GM21526 (cell line): ENCODE measurements at regions not wholly inside any gene's neighbourhood (a gene's known extent, or its start where the extent isn't known, plus 50 kb on each side); places are given as distances from the start of the nearest gene placed in this dataset.
"Not testable (repeated sequence)": the region's sequence is repeated elsewhere in the genome, so short reads cannot be mapped to it uniquely, and the experiment has no call there.

Experiments used
- ATAC-seq: cut with Tn5 transposase; IDR thresholded peaks from one replicate; pipeline ENCODE4 v1.9.1; 2021; ENCODE audit warnings: moderate library complexity; ENCODE audit not compliant: unreplicated experiment, low FRiP score

DNA sequence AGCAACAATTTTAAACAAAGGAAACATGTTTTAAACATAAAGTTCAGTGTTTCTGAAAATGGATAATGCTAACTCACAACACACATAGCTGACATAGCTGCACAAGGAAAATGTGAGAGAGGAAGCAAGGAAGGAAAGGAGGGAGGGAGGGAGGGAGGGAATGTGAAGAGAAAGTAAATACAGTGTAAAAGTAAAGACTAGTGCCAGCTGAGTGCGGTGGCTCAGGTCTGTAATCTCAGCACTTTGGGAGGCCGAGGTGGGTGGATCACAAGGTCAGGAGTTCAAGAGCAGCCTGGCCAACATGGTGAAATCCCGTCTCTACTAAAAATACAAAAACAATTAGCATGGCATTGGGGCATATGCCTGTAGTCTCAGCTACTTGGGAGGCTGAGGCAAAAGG is 373.7 kb upstream of the CXADR start:
- not testable (repeated sequence) for ATAC-seq

DNA sequence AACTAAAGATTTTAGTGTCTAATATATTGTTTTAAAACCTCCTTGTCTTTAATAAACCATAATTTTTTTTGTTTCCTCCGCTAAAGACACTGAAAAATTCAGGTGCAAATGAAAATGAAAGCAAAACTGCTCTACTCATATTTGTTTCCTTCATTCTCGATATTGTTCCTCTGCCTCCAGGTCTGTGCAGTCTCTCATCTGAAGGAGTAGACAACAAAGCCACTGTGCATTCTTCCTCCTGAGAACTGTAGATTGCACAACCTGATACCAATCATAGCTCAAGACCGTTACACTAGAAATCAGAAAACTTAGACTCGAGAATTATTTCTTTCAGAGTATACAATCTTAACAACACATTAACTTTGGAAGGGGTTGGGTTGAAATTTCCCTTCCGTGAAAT is 373.1 kb upstream of the CXADR start:
- ATAC-seq = no peak

DNA sequence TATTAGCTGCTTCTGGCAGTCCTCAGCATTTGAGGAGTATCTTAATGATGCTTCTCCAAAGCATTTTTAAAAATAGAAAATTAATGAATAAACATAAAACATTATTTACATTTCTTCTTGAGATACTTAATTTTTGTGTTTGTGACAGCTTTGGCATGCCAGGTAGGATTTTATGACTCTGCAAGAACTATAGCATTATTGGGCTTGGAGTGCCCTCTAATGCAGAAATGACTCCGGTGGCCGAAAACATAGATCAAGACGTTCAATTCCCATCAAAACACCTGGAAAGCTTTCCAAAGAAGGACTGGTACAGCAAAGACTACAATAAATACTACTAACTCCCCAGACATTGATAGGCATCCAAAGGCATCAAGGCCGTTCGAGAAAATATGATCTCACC is 366.4 kb upstream of the CXADR start:
- ATAC-seq = no peak

DNA sequence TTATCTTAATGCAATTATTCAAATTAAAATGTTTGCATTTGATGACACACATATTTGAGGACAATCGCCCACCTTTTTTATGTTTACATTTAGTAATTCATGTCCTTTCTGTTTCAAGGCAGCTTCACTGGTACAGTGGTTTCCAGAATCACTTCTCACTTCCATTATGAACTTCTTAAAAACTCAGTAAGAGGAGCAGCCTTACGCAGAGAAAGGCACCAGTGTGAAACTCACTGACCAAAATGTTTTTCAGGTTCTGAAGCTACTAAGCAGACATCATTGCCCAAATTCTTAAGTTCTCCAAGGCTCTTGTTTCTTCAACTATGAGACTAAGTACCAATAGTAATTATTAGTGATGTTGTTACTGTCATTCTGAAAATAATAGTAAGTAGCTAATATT is 353.1 kb upstream of the CXADR start:
- ATAC-seq = no peak

DNA sequence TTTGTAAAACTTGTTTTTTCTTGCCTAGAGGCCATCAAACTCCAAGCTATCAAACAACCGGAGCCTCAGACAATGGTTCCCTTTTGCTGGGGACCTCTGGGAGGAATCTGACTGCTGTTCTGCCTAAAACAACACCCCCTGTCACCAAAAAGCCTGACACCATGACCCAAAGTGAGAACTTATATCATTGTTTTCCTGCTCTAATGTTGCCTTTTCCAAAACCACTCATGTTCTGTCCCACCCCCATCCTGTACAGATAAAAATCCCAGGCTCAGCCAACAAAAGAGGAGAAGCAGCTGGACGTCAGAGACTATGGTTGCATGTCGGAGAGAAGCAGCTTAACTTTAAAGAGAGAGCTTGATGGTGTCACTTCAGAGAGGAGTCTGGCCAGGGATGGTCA is 327.2 kb upstream of the CXADR start:
- ATAC-seq = no peak

DNA sequence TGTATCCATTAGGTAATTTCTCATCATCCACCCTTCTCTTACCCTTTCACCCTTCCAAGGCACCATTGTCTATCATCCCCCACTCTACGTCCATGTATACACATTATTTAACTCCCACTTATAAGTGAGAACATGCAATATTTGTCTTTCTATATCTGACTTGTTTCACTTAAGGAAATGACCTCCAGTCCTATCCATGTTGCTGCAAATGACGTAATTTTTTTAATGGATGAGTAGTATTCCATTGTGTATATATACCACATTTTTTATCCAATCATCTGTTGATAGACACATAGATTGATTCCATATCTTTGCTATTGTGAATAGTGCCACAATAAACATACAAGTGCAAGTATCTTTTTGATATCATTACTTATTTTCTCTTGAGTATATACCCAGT is 322.9 kb upstream of the CXADR start:
- no peak for ATAC-seq

DNA sequence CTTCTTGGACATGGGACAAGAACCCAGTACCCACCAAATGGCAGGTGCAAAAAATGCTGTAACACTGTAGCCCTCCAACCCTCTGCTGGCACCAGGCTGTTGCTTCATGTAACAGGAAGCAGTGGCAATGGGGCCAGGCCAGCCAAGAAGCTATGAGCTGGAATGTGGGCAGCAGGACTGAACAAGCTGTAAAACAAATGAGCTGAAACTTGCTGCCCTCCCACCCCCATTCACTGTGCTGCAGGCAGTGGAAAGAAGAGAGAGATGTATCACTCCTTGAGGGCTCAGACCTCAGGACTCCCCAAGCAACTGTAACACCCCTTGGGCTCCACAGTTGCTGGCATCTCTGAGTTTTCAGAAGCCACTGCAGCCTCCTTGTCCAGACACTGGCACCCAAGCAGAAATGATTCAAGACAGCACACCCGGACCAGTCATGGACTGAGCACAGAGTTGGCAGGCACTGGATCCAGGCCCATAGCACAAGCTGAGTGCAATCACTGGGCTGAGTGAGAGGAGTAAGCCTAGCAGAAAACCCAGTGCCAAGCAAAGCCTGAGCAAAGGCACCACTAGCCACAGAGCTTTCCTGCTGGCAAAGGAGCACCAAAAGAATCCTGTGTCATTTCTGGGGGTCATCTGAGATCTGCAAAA is 321.4 kb upstream of the CXADR start:
- ATAC-seq = no peak

DNA sequence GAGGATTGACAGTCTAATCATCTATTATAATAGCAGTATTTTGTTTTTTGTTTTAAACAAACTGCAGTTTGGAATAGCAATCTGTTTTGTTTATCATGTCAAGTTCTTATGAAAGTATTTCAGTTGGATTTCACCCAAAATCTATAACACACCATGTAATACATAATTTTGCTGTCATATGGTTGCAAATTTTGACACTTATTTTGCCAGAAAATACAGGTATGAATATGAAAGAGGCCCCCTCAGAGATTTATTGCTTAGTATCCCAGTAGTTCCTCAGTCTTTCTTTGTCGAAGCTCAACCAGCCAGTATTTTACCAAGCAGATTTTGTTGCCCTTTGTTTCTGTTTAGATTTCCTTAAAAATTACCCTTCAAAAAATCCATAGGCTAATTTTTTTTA is 317.5 kb upstream of the CXADR start:
- no peak for ATAC-seq

DNA sequence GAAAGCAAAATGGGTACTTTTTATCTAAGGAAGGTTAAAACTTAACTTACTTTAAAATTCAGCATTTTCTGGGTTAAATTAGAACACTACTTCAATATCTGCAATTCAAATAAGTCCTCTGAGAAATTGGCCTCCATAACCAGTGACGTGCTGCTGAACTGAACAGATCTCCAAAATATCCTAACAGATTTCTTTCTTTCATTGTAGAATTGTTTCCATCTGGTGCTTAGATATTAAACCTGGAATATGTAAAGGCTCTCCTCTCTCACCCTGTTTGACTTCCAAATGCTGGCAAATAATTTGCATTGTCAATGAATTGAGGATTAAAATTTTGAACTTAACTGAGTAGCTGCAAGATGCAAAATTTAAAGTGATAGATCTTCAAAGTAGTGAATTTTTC is 316.9 kb upstream of the CXADR start:
- no peak for ATAC-seq

DNA sequence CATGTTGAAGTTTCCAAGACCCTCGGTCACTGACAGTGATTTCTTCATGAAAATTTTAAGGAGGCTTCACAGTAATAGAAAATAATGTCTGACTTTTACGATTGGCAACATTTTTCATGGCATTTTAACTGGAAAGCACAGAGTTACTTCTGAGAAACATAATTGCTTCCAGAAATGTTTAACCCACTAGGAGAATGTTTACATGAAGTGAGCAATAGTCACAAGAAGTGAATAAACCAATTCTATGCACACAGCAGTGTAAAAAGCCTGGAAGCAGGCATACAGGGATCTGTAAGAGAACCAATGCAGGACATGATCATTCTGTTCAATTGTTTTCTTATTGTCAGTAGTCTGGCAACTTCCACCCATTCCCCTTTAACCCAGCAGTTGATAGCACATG is 316.2 kb upstream of the CXADR start:
- ATAC-seq = no peak

DNA sequence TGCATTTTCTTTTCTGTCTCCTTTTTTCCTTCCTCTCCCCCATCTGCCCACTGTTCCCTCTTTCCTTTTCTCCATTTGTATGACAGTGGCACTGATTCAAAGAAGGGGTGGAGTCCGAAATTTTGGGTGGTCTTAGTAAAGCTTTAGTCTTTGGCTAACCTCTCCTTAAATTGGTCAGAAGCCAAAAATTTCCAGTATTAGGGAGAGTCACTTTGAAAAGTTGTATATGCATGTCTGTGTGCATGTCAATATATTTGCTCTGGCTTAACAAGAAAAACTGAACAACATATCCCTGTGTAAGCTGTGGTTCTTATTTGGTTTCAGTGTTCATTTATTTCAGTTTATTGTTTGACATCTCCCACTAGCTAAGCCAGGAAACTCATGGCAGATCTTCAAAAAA is 314.8 kb upstream of the CXADR start:
- no peak for ATAC-seq

DNA sequence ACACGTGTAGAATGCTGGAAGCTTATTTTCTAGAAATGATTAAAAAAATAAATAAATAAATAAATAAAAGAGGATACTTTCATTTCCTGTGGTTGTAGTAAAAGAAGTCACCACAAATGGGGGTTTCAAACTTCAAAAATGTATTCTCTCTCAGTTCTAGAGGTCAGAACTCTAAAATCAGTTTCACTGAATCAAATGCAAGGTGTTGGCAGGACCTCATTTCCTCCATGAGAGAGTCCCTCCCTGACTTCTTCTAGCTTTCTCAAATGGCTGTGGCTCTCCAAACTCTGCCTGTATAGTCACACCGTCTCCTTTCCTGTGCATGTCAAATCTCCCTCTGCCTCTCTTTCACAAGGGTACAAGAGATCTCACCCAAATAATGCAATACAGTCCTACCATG is 312.6 kb upstream of the CXADR start:
- ATAC-seq = no peak

DNA sequence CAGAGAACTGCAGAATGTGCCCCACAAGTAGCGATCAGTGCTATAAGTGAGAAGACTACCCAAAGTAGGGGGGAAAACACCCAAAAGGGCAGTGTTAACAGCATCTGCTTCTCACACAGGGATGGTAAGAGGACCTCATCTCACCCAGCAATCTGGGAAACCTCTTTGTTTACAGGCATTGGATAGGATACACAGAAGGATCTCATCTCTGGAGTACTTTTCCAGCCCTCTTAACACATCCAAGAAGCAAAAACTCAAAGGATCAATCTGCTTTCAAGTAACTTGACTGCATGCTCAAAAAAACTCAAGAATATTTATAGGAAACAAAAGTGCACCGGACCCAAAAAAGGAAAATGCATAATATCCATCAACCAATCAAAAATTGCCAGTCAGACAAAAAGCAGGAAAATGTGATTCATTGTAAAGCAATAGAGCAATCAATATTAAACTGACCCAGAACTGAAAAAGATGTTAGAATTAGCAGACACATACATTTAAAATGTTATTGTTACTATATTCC is 311.0 kb upstream of the CXADR start:
- ATAC-seq = no peak

DNA sequence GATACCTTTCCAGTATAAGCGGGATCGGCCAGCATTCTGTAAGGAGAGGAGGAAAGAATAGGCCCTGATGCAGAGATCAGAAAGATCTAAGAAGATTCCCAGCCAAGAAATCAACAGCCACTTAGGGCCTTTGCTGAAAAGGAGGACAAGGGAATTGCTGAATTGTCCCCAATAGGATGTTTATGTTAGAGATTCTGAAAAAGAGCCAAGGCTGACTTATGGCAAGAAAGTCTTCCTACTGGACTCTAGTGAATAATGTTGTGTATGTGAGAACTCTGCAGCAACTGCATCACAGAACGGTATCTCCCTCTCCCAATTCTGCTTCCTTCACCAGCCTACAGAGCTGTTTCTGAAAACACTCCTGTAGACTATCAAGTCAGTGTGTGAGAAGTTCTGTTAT is 298.0 kb upstream of the CXADR start:
- no peak for ATAC-seq

DNA sequence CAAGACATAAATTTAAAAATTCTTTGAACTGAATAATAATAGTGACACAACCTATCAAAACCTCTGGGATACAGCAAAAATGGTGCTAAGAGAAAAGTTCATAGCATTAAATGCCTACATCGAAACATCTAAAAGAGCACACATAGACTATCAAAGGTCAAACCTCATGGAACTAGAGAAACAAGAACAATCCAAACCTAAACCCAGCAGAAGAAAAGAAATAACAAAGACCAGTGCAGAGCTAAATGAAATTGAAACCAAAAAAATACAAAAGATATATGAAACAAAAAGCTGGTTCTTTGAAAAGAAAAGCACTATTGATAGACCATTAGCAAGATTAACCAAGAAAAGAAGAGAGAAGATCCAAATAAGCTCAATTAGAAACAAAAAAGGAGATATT is 293.8 kb upstream of the CXADR start:
- not testable (repeated sequence) for ATAC-seq

DNA sequence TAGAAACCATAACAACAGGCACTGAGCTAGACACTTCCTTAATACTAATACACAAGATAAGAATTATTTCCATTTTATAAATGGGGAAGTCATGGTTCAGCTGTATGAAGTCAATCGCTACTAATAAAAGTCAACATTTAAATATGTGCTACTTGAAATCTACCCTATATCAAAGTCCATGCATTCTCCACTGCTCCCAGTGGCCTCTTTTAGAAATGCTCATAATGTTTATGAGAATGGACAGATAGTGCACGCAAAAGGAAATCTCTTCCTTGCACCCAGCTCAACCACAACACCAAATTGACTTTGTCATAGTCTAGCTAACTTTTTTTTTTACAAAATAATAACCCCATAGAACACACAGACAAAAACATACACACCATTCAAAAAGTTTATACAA is 281.7 kb upstream of the CXADR start:
- no peak for ATAC-seq

DNA sequence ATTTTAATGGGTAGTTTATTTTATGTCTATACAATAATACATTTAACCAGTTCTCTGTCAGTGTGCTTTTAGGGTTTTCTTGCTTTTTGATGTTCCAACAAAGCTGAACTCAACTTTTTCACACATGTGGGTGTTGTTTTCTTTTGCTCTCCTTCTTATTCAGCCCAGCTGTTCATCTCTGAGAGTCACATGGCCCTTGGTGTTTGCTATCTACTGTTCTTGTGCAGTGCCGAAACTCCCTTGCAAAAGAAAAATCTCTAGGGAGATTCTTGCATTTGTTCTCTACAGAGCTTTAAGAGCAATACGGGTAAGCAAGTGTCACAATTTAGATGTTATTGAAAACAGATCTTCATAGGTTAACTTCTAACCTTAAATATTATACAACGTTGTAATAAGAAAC is 281.1 kb upstream of the CXADR start:
- no peak for ATAC-seq

DNA sequence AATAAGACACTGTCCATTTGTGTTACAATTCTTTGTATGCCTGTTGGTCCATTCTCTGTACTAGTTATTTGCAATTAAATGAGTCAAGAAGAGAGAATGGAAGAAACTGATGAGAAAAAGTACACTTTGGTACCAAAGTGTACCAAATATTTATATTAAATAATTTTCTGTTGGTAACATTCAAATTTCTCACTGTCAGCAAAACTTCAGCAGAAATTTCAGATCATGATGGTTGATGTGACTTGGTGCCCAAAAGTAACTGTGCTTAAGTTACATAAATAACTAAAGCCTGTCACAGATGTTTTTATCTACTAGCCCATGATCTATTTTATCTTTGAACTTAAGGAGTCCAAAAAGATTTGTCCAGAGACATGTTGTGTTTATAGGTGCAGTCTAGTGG is 274.4 kb upstream of the CXADR start:
- ATAC-seq = no peak

DNA sequence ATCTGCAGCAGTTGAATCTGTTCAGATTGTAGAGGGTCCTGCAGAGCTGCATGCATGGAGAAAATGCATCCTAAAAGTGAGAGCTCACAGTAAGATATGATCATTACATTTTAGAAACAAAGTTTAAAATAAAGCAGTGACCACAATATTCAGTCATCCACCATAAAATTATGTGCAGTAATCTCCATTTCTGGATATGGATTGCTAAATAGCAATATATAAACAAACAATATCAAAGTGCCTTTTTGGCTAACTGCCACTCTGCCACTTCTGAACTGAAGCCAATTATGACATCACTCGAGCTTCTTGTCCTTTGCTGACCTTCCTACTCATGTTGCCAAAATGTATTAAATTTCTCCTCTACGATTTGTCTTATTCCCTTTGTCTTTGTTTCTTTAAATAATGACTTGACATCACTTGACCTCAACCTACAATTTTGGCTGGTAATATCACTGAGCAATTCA is 262.0 kb upstream of the CXADR start:
- no peak for ATAC-seq

DNA sequence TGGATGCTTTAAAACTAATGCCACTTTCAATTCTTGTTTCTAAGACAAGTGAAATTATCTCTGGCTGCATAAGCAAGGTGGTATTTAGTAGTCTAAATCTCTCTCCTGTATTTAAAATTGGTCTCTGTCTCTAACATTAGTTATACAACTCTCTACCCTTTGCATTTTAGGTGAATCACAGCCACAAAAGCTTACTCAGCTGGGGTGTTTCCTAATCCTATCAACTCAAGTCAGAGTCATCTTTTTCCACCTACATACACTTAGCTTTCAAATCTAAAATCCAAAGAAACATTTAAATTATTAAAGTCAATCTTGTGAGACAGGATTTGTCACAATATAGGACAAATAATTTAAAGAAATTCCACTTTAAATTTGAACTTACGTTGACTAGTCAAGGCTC is 255.1 kb upstream of the CXADR start:
- no peak for ATAC-seq

DNA sequence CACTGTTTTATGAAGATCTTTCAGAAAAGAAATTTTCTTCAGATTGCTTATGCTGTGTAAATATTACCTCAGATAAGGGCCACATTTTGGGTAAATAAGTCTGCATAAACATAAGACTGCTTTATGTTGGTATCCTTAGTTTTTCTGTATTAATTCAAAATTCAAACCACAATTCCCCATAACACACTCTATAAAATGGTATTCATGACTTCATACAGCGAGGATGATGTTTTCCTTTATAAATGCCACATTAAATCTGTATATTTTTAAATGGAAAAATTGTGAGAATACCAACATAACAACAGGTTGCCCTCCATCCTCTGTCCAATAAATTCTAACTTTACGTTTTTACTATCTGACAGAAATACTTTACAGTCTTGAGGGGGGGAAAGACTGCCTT is 248.7 kb upstream of the CXADR start:
- ATAC-seq = no peak

DNA sequence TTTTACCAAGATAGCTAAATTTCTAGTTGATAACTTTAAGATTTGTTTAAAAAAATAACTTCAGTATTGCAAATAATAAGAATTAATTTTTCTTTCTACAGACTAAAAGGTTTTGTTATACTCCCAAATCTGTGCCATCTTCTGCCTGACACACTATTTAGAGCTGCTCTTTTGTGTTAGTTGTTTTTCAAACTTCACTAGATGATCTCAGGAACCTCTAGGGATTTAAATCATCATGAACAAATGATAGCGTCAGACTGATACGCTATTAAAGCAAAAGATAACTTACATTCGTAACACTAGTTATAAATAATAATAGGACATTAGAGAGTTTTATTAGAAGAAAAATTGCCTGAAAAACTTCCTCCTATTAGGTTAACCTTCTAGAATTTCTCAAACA is 243.1 kb upstream of the CXADR start:
- ATAC-seq = no peak

DNA sequence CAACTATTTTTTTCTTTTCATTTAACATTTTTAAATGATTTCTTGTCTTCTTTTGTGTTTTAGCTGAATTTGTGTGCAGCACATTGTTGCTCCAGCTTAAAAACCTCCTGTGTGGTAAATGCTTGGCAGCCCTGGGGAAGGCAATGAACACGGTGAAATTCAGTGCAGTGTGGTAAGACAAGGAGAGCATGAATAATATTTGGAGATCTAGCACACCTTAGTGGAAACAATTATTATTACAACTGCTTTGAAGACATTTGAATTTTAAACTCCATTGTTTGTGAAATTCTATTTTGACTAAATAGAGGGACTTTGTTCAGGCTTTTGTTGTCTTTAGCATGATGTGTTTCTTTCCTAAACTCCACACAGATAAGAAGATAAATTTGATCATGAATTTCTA is 242.6 kb upstream of the CXADR start:
- ATAC-seq = no peak
